ENCODE measurements at regions not wholly inside any gene's neighbourhood (a gene's known extent, or its start where the extent isn't known, plus 50 kb on each side); places are given as distances from the start of the nearest gene placed in this dataset.
"Not testable (repeated sequence)": the region's sequence is repeated elsewhere in the genome, so short reads cannot be mapped to it uniquely, and the experiment has no call there.

GRCh38 chr16:54808890-54809289, 121.8 kb upstream of the IRX5 start:
- DNase-seq (ENCODE audit: low spot score): no peak

GRCh38 chr16:54806881-54807360, 123.7 kb upstream of the IRX5 start:
- no peak for DNase-seq (ENCODE audit: low spot score)

GRCh38 chr16:54806378-54806777, 124.3 kb upstream of the IRX5 start:
- no peak for DNase-seq (ENCODE audit: low spot score)

- no peak for DNase-seq (ENCODE audit: low spot score)
Measured at GRCh38 chr16:54805648-54806047, 125.0 kb upstream of the IRX5 start.

DNA sequence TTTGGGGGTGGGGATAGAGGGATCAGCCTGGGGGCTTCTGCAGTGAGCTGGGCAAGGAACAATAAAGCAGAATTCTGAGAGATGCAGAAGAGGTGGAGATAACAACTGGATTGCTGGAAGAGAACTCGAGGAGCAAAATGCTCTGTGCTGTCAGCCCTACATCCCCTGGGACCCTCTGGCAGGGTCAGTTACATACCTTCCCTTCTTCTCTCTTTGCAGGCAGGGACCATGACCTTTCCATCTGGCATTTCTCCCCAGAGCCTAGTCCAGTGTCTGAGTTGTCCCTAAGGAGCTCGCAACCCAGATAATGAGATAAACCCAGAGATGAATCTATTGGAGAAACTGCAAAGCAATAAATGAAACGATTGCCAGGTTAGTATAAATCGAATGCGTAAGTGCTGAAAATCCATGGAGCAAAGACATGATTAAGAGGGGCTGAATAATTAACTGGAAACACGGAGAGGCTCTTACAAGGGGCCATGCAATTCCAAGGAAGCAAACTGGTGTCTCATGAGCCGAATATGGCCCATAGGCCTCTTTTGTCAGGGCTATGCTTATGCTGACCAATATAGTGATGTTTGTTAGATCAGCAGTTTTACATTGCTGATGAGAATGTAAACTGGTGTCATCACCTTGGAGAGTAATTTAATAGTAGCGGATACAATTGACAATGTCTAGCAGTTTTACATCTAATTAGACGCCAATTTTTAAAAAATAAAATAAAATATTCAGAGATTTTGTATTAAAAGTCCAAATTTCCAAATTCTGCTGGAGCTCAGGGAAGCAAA, 129.4 kb upstream of the IRX5 start:
- no peak for DNase-seq (ENCODE audit: low spot score)

DNA sequence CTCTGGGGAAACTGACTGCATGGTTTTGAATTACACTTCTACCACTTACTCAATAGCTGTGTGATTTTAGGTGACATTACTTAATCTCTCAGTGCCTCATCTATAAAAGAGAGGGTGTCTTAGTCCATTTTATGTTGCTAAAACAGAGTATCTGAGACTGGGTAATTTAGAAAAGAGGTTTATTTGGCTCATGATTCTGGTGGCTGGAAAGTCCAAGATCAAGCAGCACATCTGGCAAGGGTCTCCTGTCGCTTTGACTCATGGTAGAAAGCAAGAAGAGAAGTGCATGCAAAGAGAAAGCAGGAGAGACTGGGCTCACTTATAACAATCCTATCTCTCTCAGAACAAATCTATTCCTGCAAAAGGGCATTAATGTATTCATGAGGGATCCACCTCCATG, 132.4 kb upstream of the IRX5 start:
- no peak for DNase-seq (ENCODE audit: low spot score)

GRCh38 chr16:54796211-54796610, 134.5 kb upstream of the IRX5 start:
- DNase-seq (ENCODE audit: low spot score): no peak

- no peak for DNase-seq (ENCODE audit: low spot score)
Measured at GRCh38 chr16:54792811-54793210, 137.9 kb upstream of the IRX5 start.

- no peak for DNase-seq (ENCODE audit: low spot score)
Measured at GRCh38 chr16:54787045-54787444, 143.6 kb upstream of the IRX5 start.

DNA sequence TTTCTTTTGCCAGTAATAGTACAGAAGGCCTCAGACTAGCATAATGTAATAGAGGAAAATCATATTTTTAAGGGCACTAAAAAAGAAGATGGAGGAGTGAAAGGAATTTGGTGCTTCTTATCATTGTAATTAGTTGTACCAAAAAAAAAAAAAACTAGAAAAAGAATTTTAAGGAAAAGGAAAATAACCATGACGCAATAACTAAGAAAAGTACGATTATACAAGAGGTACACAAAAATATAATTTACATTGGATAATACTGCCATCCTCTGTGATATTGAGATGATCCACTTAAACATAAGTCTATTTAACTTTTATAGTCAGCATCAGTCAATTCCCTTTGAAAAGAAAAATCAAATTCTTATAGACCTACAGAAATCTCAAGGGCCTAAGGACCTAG, 146.7 kb upstream of the IRX5 start:
- DNase-seq (ENCODE audit: low spot score): no peak

DNA sequence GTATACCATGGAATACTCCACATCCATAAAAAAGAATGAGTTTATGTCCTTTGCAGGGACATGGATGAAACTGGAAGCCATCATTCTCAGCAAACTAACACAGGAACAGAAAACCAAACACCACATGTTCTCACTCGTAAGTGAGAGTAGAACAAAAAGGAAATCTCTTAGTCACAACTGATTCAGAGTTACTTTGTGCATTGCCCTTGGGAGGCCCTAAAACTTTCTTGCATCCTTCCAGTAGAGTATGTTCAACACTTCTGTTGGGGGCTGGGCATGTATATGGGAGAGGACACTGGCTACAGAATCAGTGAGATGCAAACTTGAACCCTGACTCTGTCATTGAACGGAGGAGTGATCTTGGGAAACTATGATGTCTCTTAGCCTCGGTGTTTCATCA, 147.4 kb upstream of the IRX5 start:
- no peak for DNase-seq (ENCODE audit: low spot score)

DNA sequence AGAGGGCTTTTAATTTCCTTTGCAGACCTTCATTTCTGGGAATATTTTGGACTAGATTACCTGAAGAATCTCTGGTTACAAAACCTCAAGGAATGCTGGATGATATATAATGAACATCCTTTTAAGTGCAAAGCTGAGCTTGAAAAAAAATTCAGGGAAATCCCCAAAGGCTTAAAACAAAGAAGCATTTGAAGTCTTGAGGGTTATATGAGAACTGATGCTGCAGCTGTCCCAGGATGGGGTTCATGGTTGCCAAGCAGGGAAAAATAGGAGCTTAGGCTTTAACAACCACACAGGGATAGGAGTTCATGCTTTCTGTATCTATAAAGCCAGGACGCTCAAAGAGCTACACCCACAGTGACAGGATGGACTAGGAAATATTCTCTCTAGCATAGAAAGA, 150.4 kb upstream of the IRX5 start:
- no peak for DNase-seq (ENCODE audit: low spot score)

DNA sequence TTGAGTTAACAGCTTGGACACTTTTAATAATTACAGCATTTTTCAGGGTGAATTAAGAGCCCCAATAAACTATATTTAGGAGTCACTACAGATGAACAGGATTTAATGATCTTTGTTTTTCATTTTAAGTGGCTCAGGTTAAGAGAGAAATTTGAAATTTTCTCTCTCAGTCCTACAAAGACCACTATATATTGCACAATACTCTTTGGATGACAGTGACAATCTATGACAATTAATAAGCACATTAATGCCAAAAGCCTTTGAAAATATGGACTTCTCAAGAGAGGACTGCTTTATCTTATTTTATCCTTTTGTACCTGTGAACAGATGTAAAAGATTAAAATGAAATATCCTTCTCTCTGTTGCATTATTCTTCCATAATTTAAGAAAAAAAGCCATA, 151.1 kb upstream of the IRX5 start:
- DNase-seq (ENCODE audit: low spot score): no peak

GRCh38 chr16:54774768-54775167, 155.9 kb upstream of the IRX5 start:
- no peak for DNase-seq (ENCODE audit: low spot score)

DNA sequence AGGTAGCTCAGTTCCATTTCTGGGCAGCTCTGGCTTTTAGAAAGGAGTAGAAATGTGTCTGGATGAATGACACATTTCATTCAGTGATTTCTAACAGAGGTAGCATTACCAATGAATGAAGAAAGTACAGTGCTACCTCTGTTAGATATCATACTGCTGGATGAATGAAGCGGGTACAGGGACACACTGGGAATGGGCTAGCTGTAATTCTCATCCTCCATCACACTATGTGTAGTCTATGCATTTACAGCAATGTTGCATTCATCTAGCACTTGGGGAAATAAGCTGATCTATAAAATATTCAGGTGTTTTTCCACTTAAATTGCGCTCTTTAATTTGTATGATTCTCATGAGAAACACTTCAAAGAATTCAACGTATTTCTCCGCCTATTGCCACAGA, 158.3 kb upstream of the IRX5 start:
- DNase-seq (ENCODE audit: low spot score): no peak

DNA sequence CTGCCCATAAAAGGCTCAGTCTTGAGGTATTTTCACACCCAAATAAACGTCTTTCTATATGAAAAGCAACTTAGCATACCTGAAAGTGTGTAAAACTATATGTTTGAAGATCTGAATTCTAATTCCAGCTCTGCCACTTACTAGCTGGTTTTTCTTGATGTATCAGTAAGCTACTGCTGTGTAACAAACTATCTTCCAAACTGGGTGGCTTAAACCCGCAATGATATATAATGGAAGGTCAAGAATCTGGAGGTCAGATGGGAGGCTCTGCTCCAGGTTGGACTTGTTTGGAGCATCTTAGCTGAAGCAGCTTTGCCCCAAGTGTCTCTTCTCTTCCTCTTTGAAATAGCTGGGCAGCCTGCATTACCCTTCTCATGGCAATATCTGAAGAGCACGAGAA, 164.3 kb upstream of the IRX5 start:
- no peak for DNase-seq (ENCODE audit: low spot score)

- no peak for DNase-seq (ENCODE audit: low spot score)
Measured at GRCh38 chr16:54750249-54750648, 180.4 kb upstream of the IRX5 start.

DNA sequence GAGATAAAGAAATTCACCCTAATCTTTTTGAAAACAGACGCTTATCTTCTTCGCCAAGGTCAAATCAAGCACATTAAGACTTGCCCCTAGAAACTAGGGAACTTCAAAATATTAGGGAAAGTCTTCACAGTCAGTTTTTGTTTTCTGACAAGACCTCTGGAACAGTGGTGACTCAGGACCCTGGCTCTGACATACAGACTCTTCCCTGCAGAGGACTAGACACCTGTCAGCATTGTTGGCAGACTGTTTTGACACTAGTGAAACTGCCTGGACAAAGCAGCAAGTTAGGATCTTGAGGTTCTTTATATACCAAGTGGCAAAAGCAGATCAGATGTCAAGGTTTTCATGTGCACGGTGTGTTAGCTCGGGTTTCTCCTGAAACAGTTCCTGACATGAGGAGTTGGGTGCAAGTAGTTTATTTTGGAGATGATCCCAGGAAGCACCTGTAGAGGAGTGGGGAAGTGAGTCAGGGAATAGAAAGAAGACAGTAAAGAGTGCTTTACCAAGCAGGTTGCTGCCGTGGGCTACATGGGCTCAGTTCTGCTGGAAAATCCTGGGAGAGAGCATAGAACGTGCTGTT, 182.0 kb upstream of the IRX5 start:
- DNase-seq (ENCODE audit: low spot score): no peak

- DNase-seq (ENCODE audit: low spot score): no peak
Measured at GRCh38 chr16:54746596-54746995, 184.1 kb upstream of the IRX5 start.

DNA sequence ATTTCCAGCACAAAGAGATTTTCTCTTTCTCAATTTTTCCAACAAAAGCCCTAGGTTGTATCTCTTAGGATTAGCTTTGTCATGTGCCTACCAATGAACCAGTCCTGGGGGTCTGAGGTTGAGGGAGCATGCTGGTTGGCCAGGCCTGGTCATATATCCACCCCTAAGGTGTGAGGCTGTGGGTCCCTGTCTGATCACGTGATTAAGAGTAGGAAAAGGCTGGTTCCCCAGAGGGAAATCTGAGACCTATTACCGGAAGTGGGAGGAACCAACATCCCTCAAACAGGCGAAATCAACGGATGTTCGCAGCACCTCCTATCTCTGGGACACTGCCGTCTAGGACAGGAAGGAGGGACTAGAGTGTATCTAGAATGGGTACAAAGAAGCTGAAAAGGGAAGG, 185.7 kb upstream of the IRX5 start:
- no peak for DNase-seq (ENCODE audit: low spot score)

- DNase-seq (ENCODE audit: low spot score): no peak
Measured at GRCh38 chr16:54742436-54742835, 188.2 kb upstream of the IRX5 start.

DNA sequence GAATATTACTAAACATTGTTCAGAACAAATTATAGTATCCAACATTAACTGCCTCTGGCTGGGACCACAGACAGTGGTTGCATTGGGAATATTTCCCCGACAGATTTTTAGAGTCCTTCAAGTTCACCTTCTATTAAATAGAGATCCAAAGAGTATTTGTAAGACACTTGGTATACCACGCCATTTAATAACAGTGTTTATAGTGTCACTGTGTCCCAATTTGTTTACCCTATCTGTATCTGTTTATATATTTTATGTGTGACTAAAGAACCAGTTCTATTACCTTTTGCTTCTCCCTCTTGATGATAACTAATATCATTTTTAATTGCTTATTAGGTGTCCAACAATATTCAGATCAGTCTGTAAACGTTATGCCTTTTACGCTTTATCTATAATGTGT, 191.3 kb upstream of the IRX5 start:
- no peak for DNase-seq (ENCODE audit: low spot score)

DNA sequence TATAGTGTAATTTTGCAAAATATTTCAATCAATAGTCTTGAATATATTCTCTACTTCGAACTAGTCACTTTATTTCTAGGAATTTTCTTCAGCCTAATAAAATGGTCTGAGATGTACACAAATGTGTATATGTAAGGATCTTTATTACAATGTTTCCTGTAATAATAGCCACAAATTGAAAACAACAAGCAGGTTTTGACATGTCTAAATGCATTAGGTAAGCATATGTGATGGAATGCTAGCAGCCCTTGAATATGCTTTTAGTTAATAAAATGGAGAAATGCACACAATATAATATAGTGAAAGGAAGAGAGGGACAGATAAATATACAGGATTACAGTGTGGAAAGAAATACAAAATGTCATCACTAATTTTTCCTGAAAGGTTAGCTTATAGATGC, 196.5 kb upstream of the IRX5 start:
- no peak for DNase-seq (ENCODE audit: low spot score)

DNA sequence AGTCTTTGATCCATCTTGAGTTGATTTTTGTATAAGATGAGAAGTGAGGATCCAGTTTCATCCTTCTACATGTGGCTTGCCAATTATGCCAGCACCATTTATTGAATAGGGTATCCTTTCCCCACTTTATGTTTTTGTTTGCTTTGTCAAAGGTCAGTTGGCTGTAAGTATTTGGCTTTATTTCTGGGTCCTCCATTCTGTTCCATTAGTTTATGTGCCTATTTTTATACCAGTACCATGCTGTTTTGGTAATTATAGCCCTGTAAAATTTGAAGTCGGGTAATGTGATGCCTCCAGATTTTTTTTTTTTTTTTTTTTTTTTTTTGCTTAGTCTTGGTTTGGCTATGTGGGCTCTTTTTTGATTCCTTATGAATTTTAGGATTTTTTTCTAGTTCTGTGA, 203.0 kb upstream of the IRX5 start:
- not testable (repeated sequence) for DNase-seq (ENCODE audit: low spot score)

Measured in globus pallidus (tissue), 1 donor.